Calu3 (cell line): ENCODE measurements at regions not wholly inside any gene's neighbourhood (a gene's known extent, or its start where the extent isn't known, plus 50 kb on each side); places are given as distances from the start of the nearest gene placed in this dataset.

Source experiments
- BruUV-seq: library from RNA; stranded (reverse); fragments of 400-500 nt; replicated peaks from 2 replicates; lab custom pipeline; 2021; lab: Mats Ljungman, UMichigan
- CTCF ChIA-PET: fragments of 300-600 bp; sonication (Branson Sonifier 250); formaldehyde crosslinking; loops from one replicate; lab custom pipeline; 2022; ENCODE audit warnings: antibody characterized with exemption; lab: Charles Lee
- DNase-seq: peaks from one replicate; pipeline ENCODE4 v3.0.0; 2022
- H3K27ac Mint-ChIP-seq: one replicate; pipeline ENCODE4 v1.8.0; 2022; ENCODE audit warnings: mixed read lengths; ENCODE audit not compliant: unreplicated experiment
- H3K27me3 Mint-ChIP-seq: one replicate; pipeline ENCODE4 v1.8.0; 2022; ENCODE audit warnings: mixed read lengths; ENCODE audit not compliant: unreplicated experiment
- H3K36me3 Mint-ChIP-seq: one replicate; pipeline ENCODE4 v1.8.0; 2022; ENCODE audit warnings: mild to moderate bottlenecking, moderate library complexity, mixed read lengths; ENCODE audit not compliant: insufficient read depth, unreplicated experiment
- H3K4me1 Mint-ChIP-seq: one replicate; pipeline ENCODE4 v1.8.0; 2022; ENCODE audit warnings: mild to moderate bottlenecking, low read depth, mixed read lengths; ENCODE audit not compliant: unreplicated experiment
- H3K4me3 Mint-ChIP-seq: one replicate; pipeline ENCODE4 v1.8.0; 2022; ENCODE audit warnings: mild to moderate bottlenecking, low read depth, moderate library complexity, mixed read lengths; ENCODE audit not compliant: unreplicated experiment
- H3K9me3 Mint-ChIP-seq: one replicate; pipeline ENCODE4 v1.8.0; 2022; ENCODE audit warnings: low read depth, mixed read lengths; ENCODE audit not compliant: unreplicated experiment
- intact Hi-C: fragments of 100-400 bp; cut with micrococcal nuclease; formaldehyde crosslinking; loops from one replicate; pipeline ENCODE4 v1.10.0; 2022; ENCODE audit not compliant: unreplicated experiment
- TF ChIP-seq, protein P1 (sequence below): fragments of 200-600 bp; IDR thresholded peaks from one replicate; pipeline ENCODE4 v1.8.0; 2022; ENCODE audit warnings: antibody characterized with exemption; ENCODE audit not compliant: unreplicated experiment

DNA sequence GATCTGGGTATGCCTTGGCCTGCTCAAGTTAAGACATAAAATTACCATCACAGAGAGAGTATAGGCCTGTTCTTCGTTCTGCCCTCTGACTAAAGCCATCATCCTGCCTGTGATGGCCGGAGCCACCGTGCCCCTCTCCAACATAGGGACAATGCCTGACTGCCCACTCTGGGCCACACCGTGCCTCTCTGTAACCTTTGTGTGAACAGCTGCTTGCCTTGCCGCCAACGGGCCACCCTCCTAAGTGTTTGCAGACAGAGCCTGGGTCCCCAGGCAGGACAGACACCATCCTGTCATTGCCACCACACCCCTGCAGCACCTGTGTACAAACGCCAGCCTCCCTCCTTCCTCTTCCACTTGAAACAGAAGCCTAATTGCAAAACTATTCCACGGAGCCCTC, 298.7 kb upstream of the TENM3 start:
- CTCF ChIA-PET: no interaction called here
- TF ChIP-seq, protein P1, sequence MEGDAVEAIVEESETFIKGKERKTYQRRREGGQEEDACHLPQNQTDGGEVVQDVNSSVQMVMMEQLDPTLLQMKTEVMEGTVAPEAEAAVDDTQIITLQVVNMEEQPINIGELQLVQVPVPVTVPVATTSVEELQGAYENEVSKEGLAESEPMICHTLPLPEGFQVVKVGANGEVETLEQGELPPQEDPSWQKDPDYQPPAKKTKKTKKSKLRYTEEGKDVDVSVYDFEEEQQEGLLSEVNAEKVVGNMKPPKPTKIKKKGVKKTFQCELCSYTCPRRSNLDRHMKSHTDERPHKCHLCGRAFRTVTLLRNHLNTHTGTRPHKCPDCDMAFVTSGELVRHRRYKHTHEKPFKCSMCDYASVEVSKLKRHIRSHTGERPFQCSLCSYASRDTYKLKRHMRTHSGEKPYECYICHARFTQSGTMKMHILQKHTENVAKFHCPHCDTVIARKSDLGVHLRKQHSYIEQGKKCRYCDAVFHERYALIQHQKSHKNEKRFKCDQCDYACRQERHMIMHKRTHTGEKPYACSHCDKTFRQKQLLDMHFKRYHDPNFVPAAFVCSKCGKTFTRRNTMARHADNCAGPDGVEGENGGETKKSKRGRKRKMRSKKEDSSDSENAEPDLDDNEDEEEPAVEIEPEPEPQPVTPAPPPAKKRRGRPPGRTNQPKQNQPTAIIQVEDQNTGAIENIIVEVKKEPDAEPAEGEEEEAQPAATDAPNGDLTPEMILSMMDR: no peak
- intact Hi-C loops: no loop called here
- no peak overlapping the region for H3K27ac Mint-ChIP-seq
- H3K4me3 Mint-ChIP-seq: no peak overlapping the region
- no peaks in the 10 kb centered on the region for H3K27me3 Mint-ChIP-seq
- H3K4me1 Mint-ChIP-seq: no peaks in the 10 kb centered on the region
- DNase-seq: no peak
- no TSS peak for BruUV-seq
- H3K36me3 Mint-ChIP-seq: no peaks in the 10 kb centered on the region
- no peaks in the 10 kb centered on the region for H3K9me3 Mint-ChIP-seq

DNA sequence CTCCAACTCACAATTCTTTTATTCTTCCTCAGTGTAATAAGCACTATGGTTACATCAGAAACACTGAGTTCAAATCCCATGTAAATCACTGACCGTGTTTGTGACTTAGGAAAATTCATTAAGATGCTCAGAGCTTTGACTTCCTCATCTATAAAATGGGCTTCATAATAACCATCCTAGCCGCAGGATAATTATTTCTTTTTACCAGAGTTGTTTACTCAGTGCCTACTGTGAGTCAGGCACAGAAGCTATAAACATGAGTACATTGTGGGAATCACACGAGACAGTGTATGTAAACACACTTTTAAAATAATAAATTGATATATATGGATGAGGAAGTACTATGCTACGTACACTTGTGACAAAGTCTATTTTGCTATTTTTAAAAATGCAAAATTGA, 296.3 kb upstream of the TENM3 start:
- no peaks in the 10 kb centered on the region for H3K36me3 Mint-ChIP-seq
- no peak for DNase-seq
- H3K27ac Mint-ChIP-seq: no peak overlapping the region
- intact Hi-C loops: no loop called here
- TF ChIP-seq, protein P1: no peak
- H3K27me3 Mint-ChIP-seq: no peaks in the 10 kb centered on the region
- CTCF ChIA-PET: no interaction called here
- H3K9me3 Mint-ChIP-seq: no peaks in the 10 kb centered on the region
- no TSS peak for BruUV-seq
- peaks cover 6% of the 10 kb centered on the region for H3K4me1 Mint-ChIP-seq
- H3K4me3 Mint-ChIP-seq: no peak overlapping the region

DNA sequence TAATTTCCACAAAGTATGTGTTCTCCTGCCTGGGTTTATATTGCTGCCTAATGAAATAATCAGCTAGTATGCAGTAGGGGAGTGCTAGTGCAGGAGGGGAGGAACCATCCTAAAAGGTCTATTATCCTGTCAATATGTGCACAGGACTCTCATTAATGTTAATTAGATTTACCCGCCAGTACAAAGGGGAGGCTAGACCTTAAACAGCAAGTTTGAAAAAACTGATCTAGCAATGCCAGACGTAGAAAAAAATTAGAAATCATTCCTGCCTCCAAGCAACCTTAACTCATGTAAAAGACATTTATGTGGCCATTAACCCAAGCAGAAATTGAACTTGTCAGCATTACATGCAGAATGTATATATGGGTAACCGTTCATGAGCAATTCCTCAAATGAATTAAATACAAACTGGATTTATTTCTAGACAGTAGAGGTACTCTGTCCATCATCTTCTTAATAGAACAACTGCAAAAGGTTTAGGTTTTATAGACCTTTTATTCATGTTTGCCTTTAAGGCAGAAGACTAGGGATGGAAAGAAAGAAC, 294.3 kb upstream of the TENM3 start:
- Mint-ChIP-seq H3K4me3 (no peak overlapping the region), H3K9me3 (no peaks in the 10 kb centered on the region), H3K27ac (no peak overlapping the region), H3K36me3 (no peaks in the 10 kb centered on the region), H3K4me1 (peaks cover 16% of the 10 kb centered on the region), H3K27me3 (no peaks in the 10 kb centered on the region)
- intact Hi-C loops: no loop called here
- TF ChIP-seq, protein P1: no peak
- no TSS peak for BruUV-seq
- CTCF ChIA-PET: no interaction called here
- no peak for DNase-seq

DNA sequence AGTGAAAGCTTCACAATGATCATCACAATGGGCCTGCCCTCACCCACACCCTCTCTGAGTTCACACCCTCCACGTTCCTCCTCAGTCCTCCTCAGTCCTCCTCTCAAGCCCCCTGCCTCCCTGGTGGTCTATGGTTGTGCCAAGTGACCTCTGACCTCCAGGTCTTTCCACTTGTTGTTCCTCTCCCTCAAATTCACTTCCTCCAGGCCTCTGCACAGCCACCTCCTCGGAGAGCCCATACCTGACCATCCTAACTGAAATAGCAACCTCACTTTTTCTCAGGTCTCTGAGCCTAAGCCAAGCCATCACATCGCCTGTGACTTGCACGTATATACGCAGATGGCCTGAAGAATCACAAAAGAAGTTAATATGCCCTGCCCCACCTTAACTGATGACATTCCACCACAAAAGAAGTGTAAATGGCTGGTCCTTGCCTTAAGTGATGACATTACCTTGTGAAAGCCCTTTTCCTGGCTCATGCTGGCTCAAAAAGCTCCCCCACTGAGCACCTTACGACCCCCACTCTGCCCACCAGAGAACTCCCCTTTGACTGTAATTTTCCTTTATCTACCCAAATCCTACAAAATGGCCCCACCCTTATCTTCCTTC, 293.4 kb upstream of the TENM3 start:
- H3K9me3 Mint-ChIP-seq: no peaks in the 10 kb centered on the region
- H3K4me3 Mint-ChIP-seq: no peak overlapping the region
- no peaks in the 10 kb centered on the region for H3K27me3 Mint-ChIP-seq
- H3K4me1 Mint-ChIP-seq: peaks cover 16% of the 10 kb centered on the region
- BruUV-seq: no TSS peak
- no peak for DNase-seq
- H3K36me3 Mint-ChIP-seq: no peaks in the 10 kb centered on the region
- TF ChIP-seq, protein P1: no peak
- CTCF ChIA-PET: no interaction called here
- intact Hi-C loops: no loop called here
- H3K27ac Mint-ChIP-seq: no peak overlapping the region
